ENCODE measurements at regions not wholly inside any gene's neighbourhood (a gene's known extent, or its start where the extent isn't known, plus 50 kb on each side); places are given as distances from the start of the nearest gene placed in this dataset.

GRCh38 chr2:57886161-57886786, 160.3 kb upstream of the VRK2 start:
- in situ Hi-C loops (cut with MboI; ENCODE audit: low pct_unique_long_range_greater_than_20kb, low sequenced_read_pairs), result no loop called here
- DNase-seq, result no peak

GRCh38 chr2:57888463-57888862, 158.1 kb upstream of the VRK2 start:
- in situ Hi-C loops (cut with MboI; ENCODE audit: low pct_unique_long_range_greater_than_20kb, low sequenced_read_pairs), result no loop called here
- DNase-seq, result no peak

- no peak for DNase-seq
- in situ Hi-C loops (cut with MboI; ENCODE audit: low pct_unique_long_range_greater_than_20kb, low sequenced_read_pairs), result no loop called here
Measured at GRCh38 chr2:57890464-57890863, 156.1 kb upstream of the VRK2 start.

GRCh38 chr2:57891086-57891712, 155.4 kb upstream of the VRK2 start:
- no peak for DNase-seq
- in situ Hi-C loops (cut with MboI; ENCODE audit: low pct_unique_long_range_greater_than_20kb, low sequenced_read_pairs), result no loop called here

- DNase-seq, result peak; percentile 31
- in situ Hi-C loops (cut with MboI; ENCODE audit: low pct_unique_long_range_greater_than_20kb, low sequenced_read_pairs), result no loop called here
Measured at GRCh38 chr2:57892920-57893319, 153.7 kb upstream of the VRK2 start.

- in situ Hi-C loops (cut with MboI; ENCODE audit: low pct_unique_long_range_greater_than_20kb, low sequenced_read_pairs), result no loop called here
- no peak for DNase-seq
Measured at GRCh38 chr2:57893347-57893746, 153.3 kb upstream of the VRK2 start.

- no peak for DNase-seq
- in situ Hi-C loops (cut with MboI; ENCODE audit: low pct_unique_long_range_greater_than_20kb, low sequenced_read_pairs), result no loop called here
Measured at GRCh38 chr2:57893786-57894185, 152.8 kb upstream of the VRK2 start.

GRCh38 chr2:57894381-57894780, 152.2 kb upstream of the VRK2 start:
- in situ Hi-C loops (cut with MboI; ENCODE audit: low pct_unique_long_range_greater_than_20kb, low sequenced_read_pairs), result no loop called here
- DNase-seq, result no peak

GRCh38 chr2:57897920-57898319, 148.7 kb upstream of the VRK2 start:
- no peak for DNase-seq
- in situ Hi-C loops (cut with MboI; ENCODE audit: low pct_unique_long_range_greater_than_20kb, low sequenced_read_pairs), result no loop called here

- in situ Hi-C loops (cut with MboI; ENCODE audit: low pct_unique_long_range_greater_than_20kb, low sequenced_read_pairs), result no loop called here
- no peak for DNase-seq
Measured at GRCh38 chr2:57899898-57900297, 146.7 kb upstream of the VRK2 start.

- in situ Hi-C loops (cut with MboI; ENCODE audit: low pct_unique_long_range_greater_than_20kb, low sequenced_read_pairs), result no loop called here
- DNase-seq, result no peak
Measured at GRCh38 chr2:57902578-57902977, 144.0 kb upstream of the VRK2 start.

GRCh38 chr2:57906152-57906732, 140.4 kb upstream of the VRK2 start:
- in situ Hi-C loops (cut with MboI; ENCODE audit: low pct_unique_long_range_greater_than_20kb, low sequenced_read_pairs), result no loop called here
- peak; percentile 67 for DNase-seq

GRCh38 chr2:57907411-57907810, 139.2 kb upstream of the VRK2 start:
- in situ Hi-C loops (cut with MboI; ENCODE audit: low pct_unique_long_range_greater_than_20kb, low sequenced_read_pairs), result no loop called here
- DNase-seq, result no peak

GRCh38 chr2:57908736-57909161, 137.9 kb upstream of the VRK2 start:
- no peak for DNase-seq
- in situ Hi-C loops (cut with MboI; ENCODE audit: low pct_unique_long_range_greater_than_20kb, low sequenced_read_pairs), result no loop called here

- in situ Hi-C loops (cut with MboI; ENCODE audit: low pct_unique_long_range_greater_than_20kb, low sequenced_read_pairs), result no loop called here
Measured at GRCh38 chr2:57918126-57918525, 128.5 kb upstream of the VRK2 start.

GRCh38 chr2:57920342-57920939, 126.2 kb upstream of the VRK2 start:
- DNase-seq, result no peak
- in situ Hi-C loops (cut with MboI; ENCODE audit: low pct_unique_long_range_greater_than_20kb, low sequenced_read_pairs), result no loop called here

More at GRCh38 chr2:57918126-57918525, 128.5 kb upstream of the VRK2 start:
- no peak for DNase-seq

- peak; percentile 4 for DNase-seq
- in situ Hi-C loops (cut with MboI; ENCODE audit: low pct_unique_long_range_greater_than_20kb, low sequenced_read_pairs), result no loop called here
Measured at GRCh38 chr2:57934659-57935058, 111.9 kb upstream of the VRK2 start.

GRCh38 chr2:57936216-57936615, 110.4 kb upstream of the VRK2 start:
- in situ Hi-C loops (cut with MboI; ENCODE audit: low pct_unique_long_range_greater_than_20kb, low sequenced_read_pairs), result no loop called here
- no peak for DNase-seq

GRCh38 chr2:57937456-57937855, 109.2 kb upstream of the VRK2 start:
- in situ Hi-C loops (cut with MboI; ENCODE audit: low pct_unique_long_range_greater_than_20kb, low sequenced_read_pairs), result no loop called here
- no peak for DNase-seq

GRCh38 chr2:57941816-57942215, 104.8 kb upstream of the VRK2 start:
- in situ Hi-C loops (cut with MboI; ENCODE audit: low pct_unique_long_range_greater_than_20kb, low sequenced_read_pairs), result no loop called here

More at GRCh38 chr2:57941816-57942215, 104.8 kb upstream of the VRK2 start:
- no peak for DNase-seq
